ENCODE measurements at regions not wholly inside any gene's neighbourhood (a gene's known extent, or its start where the extent isn't known, plus 50 kb on each side); places are given as distances from the start of the nearest gene placed in this dataset.

DNA sequence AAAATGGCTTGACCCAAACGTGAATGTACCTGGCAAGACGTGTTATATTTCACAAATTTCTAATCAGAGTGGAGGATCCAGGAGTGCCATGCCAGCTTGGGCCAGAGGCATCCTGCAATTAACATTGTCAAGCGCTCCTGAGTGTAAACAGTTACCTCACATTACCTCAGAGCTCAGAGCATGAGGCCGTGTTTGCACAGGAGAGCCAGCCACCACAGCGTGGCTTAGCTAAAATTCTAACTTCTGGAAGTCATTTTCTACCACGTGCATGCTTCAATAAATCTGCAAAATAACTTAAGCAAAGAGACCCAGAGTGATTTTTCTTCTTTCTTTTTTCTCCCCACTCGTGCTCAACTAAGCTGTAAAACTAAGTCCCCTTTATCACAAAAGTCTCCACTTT lies 769.0 kb downstream of the KCNJ2 start:
- H3K4me2 ChIP-seq (ENCODE audit: low read depth, low read length, poor library complexity, severe bottlenecking): no peak overlapping the region
- H2AFZ ChIP-seq (ENCODE audit: low read length): no peak overlapping the region

DNA sequence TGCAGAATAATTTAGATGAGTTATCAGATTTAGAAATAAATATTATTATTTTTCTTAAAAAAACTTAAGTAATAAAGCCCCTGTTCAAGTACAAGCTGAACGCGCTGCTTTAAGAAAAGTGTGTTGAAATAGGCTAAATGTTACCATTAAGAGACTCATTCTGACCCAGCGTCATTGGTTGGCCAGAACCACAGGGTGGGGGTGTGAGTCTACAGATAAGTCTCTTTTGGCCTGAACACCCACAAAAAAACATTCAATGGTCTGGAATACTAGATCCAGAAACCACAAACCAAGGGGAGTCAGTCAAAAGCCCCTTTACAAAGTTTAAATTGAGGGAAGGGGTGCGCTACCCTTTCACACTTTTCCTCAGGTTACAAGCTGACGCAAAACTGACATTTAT lies 776.1 kb downstream of the KCNJ2 start:
- Histone ChIP-seq H3K4me3 (ENCODE audit: low read length, poor library complexity, severe bottlenecking) (no peak overlapping the region), H3K4me2 (ENCODE audit: low read depth, low read length, poor library complexity, severe bottlenecking) (no peak overlapping the region), H3K4me1 (ENCODE audit: insufficient read depth, low read length, poor library complexity, severe bottlenecking) (no peaks in the 10 kb centered on the region), H3K36me3 (ENCODE audit: insufficient read depth, low read length) (no peaks in the 10 kb centered on the region), H3F3A (ENCODE audit: low read depth) (no peaks in the 10 kb centered on the region), H3K9ac (ENCODE audit: low read depth, low read length, poor library complexity, severe bottlenecking) (no peak overlapping the region), H2AFZ (ENCODE audit: low read length) (no peak overlapping the region), H3K27me3 (ENCODE audit: insufficient read depth, low read length, poor library complexity, severe bottlenecking) (no peaks in the 10 kb centered on the region), H4K20me1 (ENCODE audit: insufficient read depth, low read length, poor library complexity, severe bottlenecking) (no peaks in the 10 kb centered on the region), H3K79me2 (ENCODE audit: insufficient read depth, low read length) (no peaks in the 10 kb centered on the region), H3K9me2 (replicated peaks; ENCODE audit: low read depth, low read length) (no peaks in the 10 kb centered on the region), H3K9me3 (ENCODE audit: insufficient read depth, low read depth, low read length) (no peaks in the 10 kb centered on the region)
- TF ChIP-seq, protein P1, sequence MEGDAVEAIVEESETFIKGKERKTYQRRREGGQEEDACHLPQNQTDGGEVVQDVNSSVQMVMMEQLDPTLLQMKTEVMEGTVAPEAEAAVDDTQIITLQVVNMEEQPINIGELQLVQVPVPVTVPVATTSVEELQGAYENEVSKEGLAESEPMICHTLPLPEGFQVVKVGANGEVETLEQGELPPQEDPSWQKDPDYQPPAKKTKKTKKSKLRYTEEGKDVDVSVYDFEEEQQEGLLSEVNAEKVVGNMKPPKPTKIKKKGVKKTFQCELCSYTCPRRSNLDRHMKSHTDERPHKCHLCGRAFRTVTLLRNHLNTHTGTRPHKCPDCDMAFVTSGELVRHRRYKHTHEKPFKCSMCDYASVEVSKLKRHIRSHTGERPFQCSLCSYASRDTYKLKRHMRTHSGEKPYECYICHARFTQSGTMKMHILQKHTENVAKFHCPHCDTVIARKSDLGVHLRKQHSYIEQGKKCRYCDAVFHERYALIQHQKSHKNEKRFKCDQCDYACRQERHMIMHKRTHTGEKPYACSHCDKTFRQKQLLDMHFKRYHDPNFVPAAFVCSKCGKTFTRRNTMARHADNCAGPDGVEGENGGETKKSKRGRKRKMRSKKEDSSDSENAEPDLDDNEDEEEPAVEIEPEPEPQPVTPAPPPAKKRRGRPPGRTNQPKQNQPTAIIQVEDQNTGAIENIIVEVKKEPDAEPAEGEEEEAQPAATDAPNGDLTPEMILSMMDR (conservative IDR thresholded peaks at IDR 0.05; ENCODE audit: low read length): no peak
- no peak for TF ChIP-seq EZH2phosphoT487 (IDR thresholded peaks at IDR 0.05; ENCODE audit: borderline replicate concordance)

More for the DNA sequence above, 769.0 kb downstream of the KCNJ2 start:
- Histone ChIP-seq H3K27me3 (ENCODE audit: insufficient read depth, low read length, poor library complexity, severe bottlenecking) (no peaks in the 10 kb centered on the region), H3K4me1 (ENCODE audit: insufficient read depth, low read length, poor library complexity, severe bottlenecking) (no peaks in the 10 kb centered on the region), H4K20me1 (ENCODE audit: insufficient read depth, low read length, poor library complexity, severe bottlenecking) (no peaks in the 10 kb centered on the region), H3K4me3 (ENCODE audit: low read length, poor library complexity, severe bottlenecking) (no peak overlapping the region), H3K36me3 (ENCODE audit: insufficient read depth, low read length) (no peaks in the 10 kb centered on the region), H3F3A (ENCODE audit: low read depth) (no peaks in the 10 kb centered on the region), H3K9me3 (ENCODE audit: insufficient read depth, low read depth, low read length) (no peaks in the 10 kb centered on the region), H3K79me2 (ENCODE audit: insufficient read depth, low read length) (no peaks in the 10 kb centered on the region), H3K9me2 (replicated peaks; ENCODE audit: low read depth, low read length) (no peaks in the 10 kb centered on the region), H3K9ac (ENCODE audit: low read depth, low read length, poor library complexity, severe bottlenecking) (no peak overlapping the region)
- no peak for TF ChIP-seq EZH2phosphoT487 (IDR thresholded peaks at IDR 0.05; ENCODE audit: borderline replicate concordance)
- TF ChIP-seq, protein P1 (conservative IDR thresholded peaks at IDR 0.05; ENCODE audit: low read length): no peak

DNA sequence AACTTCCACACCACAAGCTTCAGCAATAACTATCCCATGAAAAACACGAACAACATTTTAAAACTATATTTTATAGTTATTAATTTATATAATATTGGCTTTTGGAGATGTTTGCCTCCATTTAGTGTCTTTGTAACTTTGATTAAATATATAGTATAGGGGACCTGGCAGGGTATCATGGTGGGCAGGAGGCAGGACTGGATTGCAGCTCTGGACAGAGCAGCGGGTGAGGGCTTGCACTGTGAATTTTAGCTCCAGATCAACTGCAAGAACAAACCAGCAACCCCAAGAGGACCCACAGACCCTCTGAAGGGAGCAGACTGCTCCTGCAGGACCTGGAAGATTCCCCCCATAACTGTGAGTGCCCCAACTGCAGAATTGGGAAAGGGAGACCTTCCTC lies 777.9 kb downstream of the KCNJ2 start:
- no peak overlapping the region for H3K9ac ChIP-seq (ENCODE audit: low read depth, low read length, poor library complexity, severe bottlenecking)
- no peak for TF ChIP-seq EZH2phosphoT487 (IDR thresholded peaks at IDR 0.05; ENCODE audit: borderline replicate concordance)
- TF ChIP-seq, protein P1 (conservative IDR thresholded peaks at IDR 0.05; ENCODE audit: low read length): no peak

More for the DNA sequence above, 777.9 kb downstream of the KCNJ2 start:
- Histone ChIP-seq H2AFZ (ENCODE audit: low read length) (no peak overlapping the region), H3K4me1 (ENCODE audit: insufficient read depth, low read length, poor library complexity, severe bottlenecking) (no peaks in the 10 kb centered on the region), H3K27me3 (ENCODE audit: insufficient read depth, low read length, poor library complexity, severe bottlenecking) (no peaks in the 10 kb centered on the region), H3K9me2 (replicated peaks; ENCODE audit: low read depth, low read length) (no peaks in the 10 kb centered on the region), H4K20me1 (ENCODE audit: insufficient read depth, low read length, poor library complexity, severe bottlenecking) (no peaks in the 10 kb centered on the region), H3K79me2 (ENCODE audit: insufficient read depth, low read length) (no peaks in the 10 kb centered on the region), H3K4me3 (ENCODE audit: low read length, poor library complexity, severe bottlenecking) (no peak overlapping the region), H3K9me3 (ENCODE audit: insufficient read depth, low read depth, low read length) (no peaks in the 10 kb centered on the region), H3K4me2 (ENCODE audit: low read depth, low read length, poor library complexity, severe bottlenecking) (no peak overlapping the region), H3F3A (ENCODE audit: low read depth) (no peaks in the 10 kb centered on the region), H3K36me3 (ENCODE audit: insufficient read depth, low read length) (no peaks in the 10 kb centered on the region)

Measured in Loucy (cell line).